ENCODE measurements at regions not wholly inside any gene's neighbourhood (a gene's known extent, or its start where the extent isn't known, plus 50 kb on each side); places are given as distances from the start of the nearest gene placed in this dataset.

GRCh38 chr12:20132818-20133217, 235.5 kb upstream of the PDE3A start:
- no peak overlapping the region for H3K27ac Mint-ChIP-seq (ENCODE audit: unreplicated experiment)
- no peaks in the 10 kb centered on the region for H3K9me3 Mint-ChIP-seq (ENCODE audit: unreplicated experiment)
- no peaks in the 10 kb centered on the region for H3K36me3 Mint-ChIP-seq (ENCODE audit: low read depth, unreplicated experiment)
- H3K27me3 Mint-ChIP-seq (ENCODE audit: unreplicated experiment): no peaks in the 10 kb centered on the region
- no peaks in the 10 kb centered on the region for H3K4me1 Mint-ChIP-seq (ENCODE audit: unreplicated experiment)
- no peak overlapping the region for H3K4me3 Mint-ChIP-seq (ENCODE audit: unreplicated experiment)
- no peak for TF ChIP-seq CTCF (IDR thresholded peaks at IDR 0.05; ENCODE audit: unreplicated experiment)
- DNase-seq (ENCODE audit: low spot score): no peak

GRCh38 chr12:20134652-20135051, 233.7 kb upstream of the PDE3A start:
- TF ChIP-seq CTCF (IDR thresholded peaks at IDR 0.05; ENCODE audit: unreplicated experiment): no peak
- Mint-ChIP-seq H3K9me3 (ENCODE audit: unreplicated experiment) (no peaks in the 10 kb centered on the region), H3K36me3 (ENCODE audit: low read depth, unreplicated experiment) (no peaks in the 10 kb centered on the region), H3K4me1 (ENCODE audit: unreplicated experiment) (no peaks in the 10 kb centered on the region), H3K4me3 (ENCODE audit: unreplicated experiment) (no peak overlapping the region), H3K27ac (ENCODE audit: unreplicated experiment) (no peak overlapping the region), H3K27me3 (ENCODE audit: unreplicated experiment) (no peaks in the 10 kb centered on the region)
- no peak for DNase-seq (ENCODE audit: low spot score)

- Mint-ChIP-seq H3K9me3 (ENCODE audit: unreplicated experiment) (no peaks in the 10 kb centered on the region), H3K4me3 (ENCODE audit: unreplicated experiment) (no peak overlapping the region), H3K36me3 (ENCODE audit: low read depth, unreplicated experiment) (no peaks in the 10 kb centered on the region), H3K27me3 (ENCODE audit: unreplicated experiment) (no peaks in the 10 kb centered on the region), H3K27ac (ENCODE audit: unreplicated experiment) (no peak overlapping the region), H3K4me1 (ENCODE audit: unreplicated experiment) (no peaks in the 10 kb centered on the region)
- no peak for TF ChIP-seq CTCF (IDR thresholded peaks at IDR 0.05; ENCODE audit: unreplicated experiment)
- DNase-seq (ENCODE audit: low spot score): no peak
These were observed 227.6 kb upstream of the PDE3A start for GRCh38 chr12:20140751-20141150.

- H3K27ac Mint-ChIP-seq (ENCODE audit: unreplicated experiment): no peak overlapping the region
- H3K27me3 Mint-ChIP-seq (ENCODE audit: unreplicated experiment): no peaks in the 10 kb centered on the region
- H3K4me3 Mint-ChIP-seq (ENCODE audit: unreplicated experiment): no peak overlapping the region
- DNase-seq (ENCODE audit: low spot score): no peak
- H3K4me1 Mint-ChIP-seq (ENCODE audit: unreplicated experiment): no peaks in the 10 kb centered on the region
- no peaks in the 10 kb centered on the region for H3K36me3 Mint-ChIP-seq (ENCODE audit: low read depth, unreplicated experiment)
- no peak for TF ChIP-seq CTCF (IDR thresholded peaks at IDR 0.05; ENCODE audit: unreplicated experiment)
- no peaks in the 10 kb centered on the region for H3K9me3 Mint-ChIP-seq (ENCODE audit: unreplicated experiment)
These were observed 226.0 kb upstream of the PDE3A start for GRCh38 chr12:20142316-20142715.

GRCh38 chr12:20142956-20143355, 225.4 kb upstream of the PDE3A start:
- no peak for DNase-seq (ENCODE audit: low spot score)
- Mint-ChIP-seq H3K36me3 (ENCODE audit: low read depth, unreplicated experiment) (no peaks in the 10 kb centered on the region), H3K27ac (ENCODE audit: unreplicated experiment) (no peak overlapping the region), H3K4me3 (ENCODE audit: unreplicated experiment) (no peak overlapping the region), H3K4me1 (ENCODE audit: unreplicated experiment) (no peaks in the 10 kb centered on the region), H3K27me3 (ENCODE audit: unreplicated experiment) (no peaks in the 10 kb centered on the region), H3K9me3 (ENCODE audit: unreplicated experiment) (no peaks in the 10 kb centered on the region)
- no peak for TF ChIP-seq CTCF (IDR thresholded peaks at IDR 0.05; ENCODE audit: unreplicated experiment)
